ENCODE measurements at regions not wholly inside any gene's neighbourhood (a gene's known extent, or its start where the extent isn't known, plus 50 kb on each side); places are given as distances from the start of the nearest gene placed in this dataset.

- ChIA-PET POLR2A (no interaction called here), CTCF (no interaction called here)
- TF ChIP-seq CTCF (IDR thresholded peaks at IDR 0.05; ENCODE audit: control extremely low read depth, extremely low read depth, low read depth, missing control alignments) = no peak
- DNase-seq (ENCODE audit: extremely low spot score) = no peak
Measured at GRCh38 chr6:21713481-21713880, 119.9 kb downstream of the SOX4 start.

- ChIA-PET POLR2A (no interaction called here), CTCF (interaction anchor here (1.2 to 1.4 kb wide), 2 partner anchors 11 to 40 kb away, joined by 3 to 4 read pairs; no protein-coding TSS in a partner anchor)
- no peak for DNase-seq (ENCODE audit: extremely low spot score)
- TF ChIP-seq CTCF (IDR thresholded peaks at IDR 0.05; ENCODE audit: control extremely low read depth, extremely low read depth, low read depth, missing control alignments) = no peak
Measured at GRCh38 chr6:21715180-21715579, 121.6 kb downstream of the SOX4 start.

GRCh38 chr6:21722510-21722909 is 129.0 kb downstream of the SOX4 start:
- ChIA-PET POLR2A (no interaction called here), CTCF (no interaction called here)
- no peak for TF ChIP-seq CTCF (IDR thresholded peaks at IDR 0.05; ENCODE audit: control extremely low read depth, extremely low read depth, low read depth, missing control alignments)
- DNase-seq (ENCODE audit: extremely low spot score) = no peak

- ChIA-PET CTCF (interaction anchor here (0.9 to 1.2 kb wide), 3 partner anchors 10 to 143 kb away, joined by 3 to 4 read pairs (median 3); no protein-coding TSS in a partner anchor), POLR2A (no interaction called here)
- TF ChIP-seq CTCF (IDR thresholded peaks at IDR 0.05; ENCODE audit: control extremely low read depth, extremely low read depth, low read depth, missing control alignments) = no peak
- DNase-seq (ENCODE audit: extremely low spot score) = no peak
Measured at GRCh38 chr6:21726676-21727075, 133.1 kb downstream of the SOX4 start.

GRCh38 chr6:21728141-21728540 is 134.6 kb downstream of the SOX4 start:
- POLR2A ChIA-PET = no interaction called here
- no peak for TF ChIP-seq CTCF (IDR thresholded peaks at IDR 0.05; ENCODE audit: control extremely low read depth, extremely low read depth, low read depth, missing control alignments)
- DNase-seq (ENCODE audit: extremely low spot score) = no peak
- CTCF ChIA-PET = interaction anchor here (0.7 kb wide), 1 partner anchor 8 kb away, joined by 3 read pairs; no protein-coding TSS in a partner anchor

- no peak for TF ChIP-seq CTCF (IDR thresholded peaks at IDR 0.05; ENCODE audit: control extremely low read depth, extremely low read depth, low read depth, missing control alignments)
- DNase-seq (ENCODE audit: extremely low spot score) = no peak
- POLR2A ChIA-PET = no interaction called here
- CTCF ChIA-PET = no interaction called here
Measured at GRCh38 chr6:21729431-21729830, 135.9 kb downstream of the SOX4 start.

GRCh38 chr6:21730533-21730932 is 137.0 kb downstream of the SOX4 start:
- ChIA-PET POLR2A (no interaction called here), CTCF (interaction anchor here (1.1 kb wide), 1 partner anchor 29 kb away, joined by 3 read pairs; no protein-coding TSS in a partner anchor)
- no peak for DNase-seq (ENCODE audit: extremely low spot score)
- TF ChIP-seq CTCF (IDR thresholded peaks at IDR 0.05; ENCODE audit: control extremely low read depth, extremely low read depth, low read depth, missing control alignments) = no peak
